Activated CD4-positive, alpha-beta T cell treated with anti-CD3 and anti-CD28 coated beads for 48 hours (primary cell): ENCODE measurements at regions not wholly inside any gene's neighbourhood (a gene's known extent, or its start where the extent isn't known, plus 50 kb on each side); places are given as distances from the start of the nearest gene placed in this dataset.

Experiments used
- DNase-seq: peaks from one replicate; pipeline ENCODE4 v3.0.0-alpha.2; 2020

GRCh38 chr12:92574911-92575570, 127.7 kb upstream of the PLEKHG7 start:
- no peak for DNase-seq

- DNase-seq, result no peak
Measured at GRCh38 chr12:92574051-92574783, 128.6 kb upstream of the PLEKHG7 start.

- no peak for DNase-seq
Measured at GRCh38 chr12:92573104-92573503, 129.7 kb upstream of the PLEKHG7 start.

- no peak for DNase-seq
Measured at GRCh38 chr12:92571844-92572543, 130.8 kb upstream of the PLEKHG7 start.

GRCh38 chr12:92571169-92571568, 131.6 kb upstream of the PLEKHG7 start:
- no peak for DNase-seq

- no peak for DNase-seq
Measured at GRCh38 chr12:92570056-92570753, 132.6 kb upstream of the PLEKHG7 start.

- no peak for DNase-seq
Measured at GRCh38 chr12:92568691-92569090, 134.1 kb upstream of the PLEKHG7 start.

GRCh38 chr12:92566448-92567019, 136.3 kb upstream of the PLEKHG7 start:
- no peak for DNase-seq

GRCh38 chr12:92563819-92564218, 139.0 kb upstream of the PLEKHG7 start:
- no peak for DNase-seq

- no peak for DNase-seq
Measured at GRCh38 chr12:92562063-92562734, 140.6 kb upstream of the PLEKHG7 start.

GRCh38 chr12:92561543-92561899, 141.3 kb upstream of the PLEKHG7 start:
- no peak for DNase-seq

GRCh38 chr12:92560713-92561542, 141.9 kb upstream of the PLEKHG7 start:
- DNase-seq, result no peak

- no peak for DNase-seq
Measured at GRCh38 chr12:92558806-92559205, 144.0 kb upstream of the PLEKHG7 start.

- no peak for DNase-seq
Measured at GRCh38 chr12:92558215-92558773, 144.5 kb upstream of the PLEKHG7 start.

- DNase-seq, result no peak
Measured at GRCh38 chr12:92557422-92557724, 145.4 kb upstream of the PLEKHG7 start.

- no peak for DNase-seq
Measured at GRCh38 chr12:92556637-92557421, 146.0 kb upstream of the PLEKHG7 start.

- no peak for DNase-seq
Measured at GRCh38 chr12:92556141-92556540, 146.6 kb upstream of the PLEKHG7 start.

- DNase-seq, result no peak
Measured at GRCh38 chr12:92554158-92555073, 148.4 kb upstream of the PLEKHG7 start.

- no peak for DNase-seq
Measured at GRCh38 chr12:92553389-92553788, 149.4 kb upstream of the PLEKHG7 start.
